ENCODE measurements at regions not wholly inside any gene's neighbourhood (a gene's known extent, or its start where the extent isn't known, plus 50 kb on each side); places are given as distances from the start of the nearest gene placed in this dataset.

- DNase-seq (ENCODE audit: low read depth): no peak
Observed at GRCh38 chr2:2993172-2993692, 384.4 kb downstream of the EIPR1 start.

GRCh38 chr2:2992634-2993033, 385.0 kb downstream of the EIPR1 start:
- no peak for DNase-seq (ENCODE audit: low read depth)

- DNase-seq (ENCODE audit: low read depth): no peak
Observed at GRCh38 chr2:2985020-2985419, 392.6 kb downstream of the EIPR1 start.

GRCh38 chr2:2981000-2981399, 396.6 kb downstream of the EIPR1 start:
- DNase-seq (ENCODE audit: low read depth): no peak

GRCh38 chr2:2974982-2975381, 402.6 kb downstream of the EIPR1 start:
- no peak for DNase-seq (ENCODE audit: low read depth)

GRCh38 chr2:2960441-2961133, 417.0 kb downstream of the EIPR1 start:
- DNase-seq (ENCODE audit: low read depth): no peak

- DNase-seq (ENCODE audit: low read depth): no peak
Observed at GRCh38 chr2:2950403-2950952, 427.1 kb downstream of the EIPR1 start.

GRCh38 chr2:2947406-2947805, 430.2 kb downstream of the EIPR1 start:
- no peak for DNase-seq (ENCODE audit: low read depth)

GRCh38 chr2:2942906-2943305, 434.7 kb downstream of the EIPR1 start:
- DNase-seq (ENCODE audit: low read depth): no peak

- DNase-seq (ENCODE audit: low read depth): no peak
Observed at GRCh38 chr2:2942225-2942624, 435.4 kb downstream of the EIPR1 start.

GRCh38 chr2:2941205-2941604, 436.4 kb downstream of the EIPR1 start:
- DNase-seq (ENCODE audit: low read depth): no peak

- no peak for DNase-seq (ENCODE audit: low read depth)
Observed at GRCh38 chr2:2940702-2941101, 436.9 kb downstream of the EIPR1 start.

GRCh38 chr2:2940061-2940460, 437.6 kb downstream of the EIPR1 start:
- DNase-seq (ENCODE audit: low read depth): no peak

GRCh38 chr2:2939078-2939795, 438.4 kb downstream of the EIPR1 start:
- no peak for DNase-seq (ENCODE audit: low read depth)

- DNase-seq (ENCODE audit: low read depth): no peak
Observed at GRCh38 chr2:2938481-2938880, 439.1 kb downstream of the EIPR1 start.

- DNase-seq (ENCODE audit: low read depth): no peak
Observed at GRCh38 chr2:2935445-2936149, 442.0 kb downstream of the EIPR1 start.

GRCh38 chr2:2933426-2933825, 444.2 kb downstream of the EIPR1 start:
- DNase-seq (ENCODE audit: low read depth): no peak

- DNase-seq (ENCODE audit: low read depth): no peak
Observed at GRCh38 chr2:2932692-2933305, 444.8 kb downstream of the EIPR1 start.

- no peak for DNase-seq (ENCODE audit: low read depth)
Observed at GRCh38 chr2:2932189-2932588, 445.4 kb downstream of the EIPR1 start.

- no peak for DNase-seq (ENCODE audit: low read depth)
Observed at GRCh38 chr2:2931318-2932075, 446.1 kb downstream of the EIPR1 start.

- no peak for DNase-seq (ENCODE audit: low read depth)
Observed at GRCh38 chr2:2930841-2931240, 446.8 kb downstream of the EIPR1 start.
